HEK293T (cell line): ENCODE measurements at regions not wholly inside any gene's neighbourhood (a gene's known extent, or its start where the extent isn't known, plus 50 kb on each side); places are given as distances from the start of the nearest gene placed in this dataset.

Source experiments
- CTCF ChIA-PET: fragments of 350-600 bp; formaldehyde crosslinking; extraction: SDS; loops from one replicate; lab custom pipeline; 2021; ENCODE audit warnings: antibody characterized with exemption, inconsistent platforms; lab: Yijun Ruan, JAX
- POLR2A ChIA-PET: fragments of 350-600 bp; formaldehyde crosslinking; extraction: SDS; loops from one replicate; lab custom pipeline; 2020; ENCODE audit warnings: antibody characterized with exemption, inconsistent platforms; lab: Yijun Ruan, JAX
- DNase-seq: peaks from one replicate; pipeline ENCODE4 v3.0.0; 2012; ENCODE audit warnings: mixed read lengths; ENCODE audit errors: extremely low spot score
- ARNT ChIP-seq: fragments of 450-650 bp; IDR thresholded peaks from 2 replicates; pipeline ENCODE4 v1.6.1; 2017; ENCODE audit warnings: mild to moderate bottlenecking
- BHLHE40 ChIP-seq: fragments of 450-650 bp; IDR thresholded peaks from 2 replicates; pipeline ENCODE4 v1.6.1; 2016; ENCODE audit warnings: mild to moderate bottlenecking, moderate library complexity, borderline replicate concordance
- CTBP1 ChIP-seq: fragments of 450-650 bp; IDR thresholded peaks from 2 replicates; pipeline ENCODE4 v1.6.1; 2016; ENCODE audit warnings: borderline replicate concordance
- ELF4 ChIP-seq: fragments of 450-650 bp; IDR thresholded peaks from 2 replicates; pipeline ENCODE4 v1.6.1; 2017; ENCODE audit warnings: antibody characterized with exemption
- FOXA1 ChIP-seq: fragments of 450-650 bp; IDR thresholded peaks from 2 replicates; pipeline ENCODE4 v1.6.1; 2016; ENCODE audit warnings: mild to moderate bottlenecking
- FOXK2 ChIP-seq: fragments of 450-650 bp; IDR thresholded peaks from 2 replicates; pipeline ENCODE4 v1.6.1; 2016; ENCODE audit warnings: mild to moderate bottlenecking
- FOXM1 ChIP-seq: fragments of 450-650 bp; IDR thresholded peaks from 2 replicates; pipeline ENCODE4 v1.6.1; 2017; ENCODE audit warnings: mild to moderate bottlenecking, borderline replicate concordance
- HDGF ChIP-seq: fragments of 450-650 bp; IDR thresholded peaks from 2 replicates; pipeline ENCODE4 v1.6.1; 2017; ENCODE audit warnings: antibody characterized with exemption, borderline replicate concordance
- L3MBTL2 ChIP-seq: fragments of 450-650 bp; conservative IDR thresholded peaks from 2 replicates; pipeline ENCODE4 v1.6.1; 2016; ENCODE audit warnings: mild to moderate bottlenecking
- LEF1 ChIP-seq: fragments of 450-650 bp; IDR thresholded peaks from 2 replicates; pipeline ENCODE4 v1.6.1; 2017; ENCODE audit warnings: mild to moderate bottlenecking, borderline replicate concordance
- NFRKB ChIP-seq: fragments of 450-650 bp; IDR thresholded peaks from 2 replicates; pipeline ENCODE4 v1.6.1; 2016; ENCODE audit warnings: mild to moderate bottlenecking, moderate library complexity
- PKNOX1 ChIP-seq: fragments of 450-650 bp; IDR thresholded peaks from 2 replicates; pipeline ENCODE4 v1.6.1; 2016
- SP1 ChIP-seq: fragments of 450-650 bp; IDR thresholded peaks from 2 replicates; pipeline ENCODE4 v1.6.1; 2017
- SUZ12 ChIP-seq: fragments of 450-650 bp; IDR thresholded peaks from 2 replicates; pipeline ENCODE4 v1.6.1; 2016; ENCODE audit warnings: mild to moderate bottlenecking
- TARDBP ChIP-seq: fragments of 450-650 bp; IDR thresholded peaks from 2 replicates; pipeline ENCODE4 v1.6.1; 2016
- ZNF384 ChIP-seq: fragments of 450-650 bp; IDR thresholded peaks from 2 replicates; pipeline ENCODE4 v1.6.1; 2016

- DNase-seq, result no peak
- CTCF ChIA-PET, result no interaction called here
- POLR2A ChIA-PET, result no interaction called here
- TF ChIP-seq L3MBTL2, result no peak
- no peak for TF ChIP-seq LEF1
- no peak for TF ChIP-seq TARDBP
- TF ChIP-seq HDGF, result no peak
- no peak for TF ChIP-seq CTBP1
- TF ChIP-seq NFRKB, result no peak
- no peak for TF ChIP-seq SUZ12
- TF ChIP-seq PKNOX1, result no peak
- TF ChIP-seq FOXA1, result no peak
- no peak for TF ChIP-seq SP1
- no peak for TF ChIP-seq ARNT
- no peak for TF ChIP-seq ZNF384
- TF ChIP-seq BHLHE40, result no peak
Observed at GRCh38 chr2:107235491-107236254, 349.7 kb upstream of the ST6GAL2 start.

- CTCF ChIA-PET, result no interaction called here
- no peak for DNase-seq
- POLR2A ChIA-PET, result no interaction called here
Observed at GRCh38 chr2:107242811-107243210, 356.8 kb upstream of the ST6GAL2 start.

GRCh38 chr2:107248932-107249331, 363.0 kb upstream of the ST6GAL2 start:
- TF ChIP-seq CTBP1, result no peak
- TF ChIP-seq ELF4, result no peak
- TF ChIP-seq SUZ12, result no peak
- TF ChIP-seq ZNF384, result no peak
- TF ChIP-seq BHLHE40, result no peak
- TF ChIP-seq L3MBTL2, result no peak
- no peak for TF ChIP-seq ARNT
- no peak for TF ChIP-seq HDGF
- TF ChIP-seq LEF1, result no peak
- no peak for TF ChIP-seq NFRKB
- TF ChIP-seq FOXK2, result no peak
- no peak for TF ChIP-seq PKNOX1
- no peak for TF ChIP-seq TARDBP
- TF ChIP-seq SP1, result no peak
- TF ChIP-seq FOXM1, result no peak
- no peak for TF ChIP-seq FOXA1
- ChIA-PET POLR2A (no interaction called here), CTCF (no interaction called here)

More at GRCh38 chr2:107242811-107243210, 356.8 kb upstream of the ST6GAL2 start:
- TF ChIP-seq SP1, result no peak
- no peak for TF ChIP-seq L3MBTL2
- TF ChIP-seq HDGF, result no peak
- TF ChIP-seq PKNOX1, result no peak
- no peak for TF ChIP-seq ARNT
- TF ChIP-seq FOXK2, result no peak
- TF ChIP-seq SUZ12, result no peak
- no peak for TF ChIP-seq CTBP1
- TF ChIP-seq ELF4, result no peak
- TF ChIP-seq BHLHE40, result no peak
- TF ChIP-seq TARDBP, result no peak
- TF ChIP-seq ZNF384, result no peak
- no peak for TF ChIP-seq NFRKB

GRCh38 chr2:107255744-107256143, 369.8 kb upstream of the ST6GAL2 start:
- ChIA-PET POLR2A (no interaction called here), CTCF (no interaction called here)
- no peak for DNase-seq
- TF ChIP-seq ARNT (no peak), CTBP1 (no peak), NFRKB (no peak), SUZ12 (no peak), FOXM1 (no peak), FOXA1 (no peak), FOXK2 (no peak), TARDBP (no peak), ZNF384 (no peak), LEF1 (no peak), BHLHE40 (no peak), ELF4 (no peak), L3MBTL2 (no peak), HDGF (no peak), PKNOX1 (no peak)

More at GRCh38 chr2:107248932-107249331, 363.0 kb upstream of the ST6GAL2 start:
- no peak for DNase-seq

GRCh38 chr2:107258531-107259407, 372.8 kb upstream of the ST6GAL2 start:
- DNase-seq, result no peak
- POLR2A ChIA-PET, result no interaction called here

More at GRCh38 chr2:107258531-107259407, 372.8 kb upstream of the ST6GAL2 start:
- TF ChIP-seq NFRKB, result no peak
- TF ChIP-seq LEF1, result no peak
- no peak for TF ChIP-seq FOXA1
- CTCF ChIA-PET, result no interaction called here
